HG03354 (cell line): ENCODE measurements at regions not wholly inside any gene's neighbourhood (a gene's known extent, or its start where the extent isn't known, plus 50 kb on each side); places are given as distances from the start of the nearest gene placed in this dataset.

Source experiments
- ATAC-seq: cut with Tn5 transposase; IDR thresholded peaks from one replicate; pipeline ENCODE4 v1.9.1; 2021; ENCODE audit warnings: mild to moderate bottlenecking; ENCODE audit not compliant: unreplicated experiment, poor library complexity, severe bottlenecking

DNA sequence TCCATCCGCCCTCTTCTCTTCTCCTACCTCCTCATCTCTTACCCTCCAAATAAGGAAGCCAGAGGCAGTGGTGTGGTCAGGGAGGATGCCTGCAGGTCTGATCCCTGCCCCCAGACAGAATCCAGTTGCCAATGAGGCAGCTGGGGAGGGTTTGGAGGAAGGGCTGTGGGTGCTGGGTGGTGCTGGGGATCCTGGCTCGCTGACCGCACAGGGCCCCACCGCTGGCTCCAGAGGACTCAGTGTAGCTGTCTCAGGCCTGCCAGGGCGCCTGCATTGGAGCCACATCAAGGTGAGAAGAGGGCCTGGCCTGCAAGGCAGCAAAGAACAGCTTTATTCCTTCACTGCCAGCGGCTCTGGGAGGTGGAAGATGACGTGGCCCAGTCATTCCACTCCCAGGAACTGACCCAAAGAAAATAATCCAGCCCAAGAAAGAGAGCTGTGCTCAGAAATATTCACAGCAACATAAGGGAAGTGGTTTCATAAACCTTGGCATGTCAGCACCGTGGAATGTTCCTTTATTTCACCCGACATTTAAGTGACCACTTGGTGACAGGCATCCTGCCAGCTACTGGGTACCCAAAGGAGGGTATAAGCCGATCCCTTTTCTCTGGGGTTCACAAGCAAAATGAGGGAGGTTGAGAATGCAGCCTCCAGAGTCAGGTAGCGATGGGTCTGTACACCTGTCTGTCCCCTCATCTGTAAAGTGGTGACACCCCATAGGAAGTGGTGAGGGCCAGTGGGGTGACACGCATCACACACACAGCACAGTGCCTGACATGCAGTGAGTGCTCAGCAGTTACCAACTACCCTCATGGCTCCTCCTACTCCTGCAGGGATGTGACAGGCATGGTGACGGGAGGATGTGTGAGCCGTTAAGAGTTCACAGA is 125.1 kb downstream of the SNX5 start:
- ATAC-seq: peak; percentile 63

DNA sequence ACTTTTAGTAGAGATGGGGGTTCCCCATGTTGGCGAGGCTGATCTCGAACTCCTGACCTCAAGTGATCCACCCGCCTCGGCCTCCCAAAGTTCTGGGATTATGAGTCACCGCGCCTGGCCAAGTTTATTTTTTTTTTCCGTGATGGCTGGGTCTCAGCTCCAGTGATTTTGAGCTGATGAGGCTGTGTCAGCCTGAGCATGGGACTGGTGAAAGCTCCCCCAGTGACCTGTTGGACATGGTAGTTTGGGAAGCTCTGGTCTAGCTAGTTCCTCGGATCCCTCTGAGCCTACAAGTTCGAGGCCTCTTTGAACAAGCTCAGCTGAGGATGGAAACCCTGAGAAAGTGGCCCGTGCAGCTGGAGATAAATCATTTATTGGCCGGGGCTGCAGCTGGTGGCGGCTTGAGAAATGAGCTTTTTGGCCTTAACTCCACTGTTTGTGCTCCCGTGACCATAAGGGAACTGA is 126.8 kb downstream of the SNX5 start:
- no peak for ATAC-seq

DNA sequence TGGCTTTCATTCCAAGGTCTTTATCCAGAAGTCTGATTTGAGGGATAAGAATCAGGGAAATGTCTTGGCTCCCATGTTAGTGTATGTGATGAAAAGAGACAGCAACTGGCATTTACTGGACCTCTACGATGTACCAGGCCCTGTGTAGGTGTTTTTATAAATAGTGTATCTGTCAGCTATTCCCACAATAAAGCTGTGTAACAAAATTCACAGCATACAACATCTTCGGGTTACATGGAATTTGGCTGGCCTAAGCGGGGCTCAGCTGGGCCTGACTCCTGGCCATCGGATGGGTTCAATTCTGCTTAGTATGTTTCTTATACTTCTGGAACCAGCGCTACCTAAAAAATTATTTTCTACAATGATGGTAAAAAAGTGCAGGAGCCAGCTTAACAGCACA is 128.2 kb downstream of the SNX5 start:
- no peak for ATAC-seq

DNA sequence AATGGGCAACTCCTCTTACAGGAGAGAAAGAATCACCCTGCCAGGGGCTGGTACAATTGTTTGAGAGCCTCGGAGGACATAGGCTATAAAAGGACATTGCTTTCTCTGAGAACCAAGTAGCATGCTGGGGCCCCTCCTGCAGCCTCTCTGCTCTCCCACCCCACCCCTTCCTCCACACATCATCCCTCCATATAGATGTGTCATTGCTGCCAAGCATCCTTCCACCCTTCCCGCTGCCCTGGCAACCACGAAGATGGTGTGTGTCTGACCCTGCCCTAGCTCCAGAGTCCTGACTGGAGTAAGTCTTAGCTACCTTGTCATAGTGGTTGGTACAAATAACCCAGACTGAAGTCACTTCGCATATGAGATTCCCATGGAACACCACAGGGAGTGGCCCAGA is 129.7 kb downstream of the SNX5 start:
- ATAC-seq: no peak

DNA sequence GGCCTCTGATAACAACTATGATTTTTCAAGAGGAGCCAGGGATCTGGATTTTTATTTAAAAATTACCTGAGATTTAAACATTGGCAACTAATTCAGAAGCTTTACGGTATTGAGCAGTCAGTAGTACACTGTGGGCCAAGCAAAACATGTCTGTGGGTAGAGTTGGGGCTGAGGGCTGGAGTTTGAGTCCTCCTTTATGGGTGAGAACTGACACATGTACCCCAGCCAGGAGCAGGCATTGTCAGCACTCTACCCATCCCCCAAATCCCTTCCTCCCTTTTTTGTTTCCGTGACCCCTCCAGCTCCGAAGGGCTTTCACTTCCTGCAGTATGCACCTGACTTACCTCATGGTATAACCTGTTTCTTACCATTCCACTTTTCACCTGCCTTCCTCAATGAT is 131.4 kb downstream of the SNX5 start:
- ATAC-seq: no peak

- no peak for ATAC-seq
These were observed 132.2 kb downstream of the SNX5 start for GRCh38 chr20:17836303-17836861.

DNA sequence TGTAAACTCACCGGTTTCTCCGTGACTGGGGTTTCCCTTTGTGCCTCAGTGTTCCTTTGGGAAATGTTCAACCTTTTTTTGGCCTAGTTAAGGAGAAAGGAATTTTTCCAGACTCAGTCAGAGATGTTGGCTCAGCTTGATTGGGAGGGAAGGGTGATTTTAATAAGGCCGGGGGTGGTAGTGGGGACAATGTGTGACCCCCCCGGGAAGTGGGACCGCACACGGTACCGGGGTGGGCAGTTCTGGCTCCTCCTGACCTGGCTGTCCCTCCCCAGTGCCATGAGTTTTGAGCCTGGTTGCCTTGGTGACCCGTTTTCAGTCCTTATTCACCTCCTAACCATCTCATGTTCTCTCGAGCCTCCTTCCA is 132.7 kb downstream of the SNX5 start:
- no peak for ATAC-seq

DNA sequence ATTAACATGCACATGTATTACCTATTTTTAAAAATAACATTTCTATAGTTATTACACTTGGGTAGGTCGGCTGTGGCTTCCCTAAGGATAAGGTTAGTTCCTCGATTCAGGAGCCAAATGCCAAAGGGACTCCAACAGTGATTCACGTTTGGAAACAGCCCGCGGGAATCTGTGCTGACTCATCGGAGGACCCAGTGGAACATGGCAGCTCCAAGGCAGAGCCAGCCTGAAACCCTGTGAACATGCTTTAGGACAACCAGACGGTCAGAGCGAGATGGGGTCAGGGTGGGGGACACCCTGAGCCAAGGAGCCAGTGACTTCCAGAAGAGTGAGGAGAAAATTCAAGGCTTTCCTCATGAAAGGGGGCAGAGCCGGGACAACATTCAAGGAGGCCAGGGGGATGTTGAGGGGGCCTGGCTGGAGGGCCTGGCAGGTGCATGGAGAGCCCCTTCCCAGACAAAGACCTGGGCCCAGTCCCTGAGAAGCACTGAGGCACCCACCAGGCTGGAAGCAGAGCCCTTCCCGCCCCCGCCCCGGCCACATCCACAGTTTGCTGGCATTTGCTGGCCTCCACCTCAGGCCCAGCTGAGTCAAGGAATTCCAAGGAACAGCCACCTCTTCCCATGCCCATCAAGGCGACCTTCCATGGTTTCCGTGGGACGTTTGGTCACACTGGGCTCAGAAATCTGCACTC is 133.2 kb downstream of the SNX5 start:
- ATAC-seq: no peak

DNA sequence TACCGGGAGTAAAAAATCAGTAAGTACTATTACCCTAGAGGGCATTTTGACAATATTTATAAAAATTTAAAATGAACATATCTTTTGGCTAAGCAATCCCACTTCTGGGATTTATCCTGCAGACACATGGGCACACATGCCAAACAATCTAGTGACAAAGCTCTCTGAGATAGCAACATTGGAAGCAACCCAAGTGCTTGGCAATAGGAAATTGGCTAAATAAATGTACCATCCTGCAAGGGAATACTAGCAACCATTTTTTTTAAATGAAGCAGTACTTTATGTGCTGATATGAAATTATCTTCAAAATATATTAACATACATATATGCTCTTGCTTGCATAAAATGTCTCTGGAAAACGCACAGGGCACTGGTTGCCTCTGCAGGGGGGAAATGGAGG is 133.8 kb downstream of the SNX5 start:
- no peak for ATAC-seq

GRCh38 chr20:17833036-17833674 is 133.4 kb downstream of the BANF2 start:
- no peak for ATAC-seq

- no peak for ATAC-seq
These were observed 132.6 kb downstream of the BANF2 start for GRCh38 chr20:17832236-17832915.

- no peak for ATAC-seq
These were observed 128.9 kb downstream of the BANF2 start for GRCh38 chr20:17828598-17829144.

DNA sequence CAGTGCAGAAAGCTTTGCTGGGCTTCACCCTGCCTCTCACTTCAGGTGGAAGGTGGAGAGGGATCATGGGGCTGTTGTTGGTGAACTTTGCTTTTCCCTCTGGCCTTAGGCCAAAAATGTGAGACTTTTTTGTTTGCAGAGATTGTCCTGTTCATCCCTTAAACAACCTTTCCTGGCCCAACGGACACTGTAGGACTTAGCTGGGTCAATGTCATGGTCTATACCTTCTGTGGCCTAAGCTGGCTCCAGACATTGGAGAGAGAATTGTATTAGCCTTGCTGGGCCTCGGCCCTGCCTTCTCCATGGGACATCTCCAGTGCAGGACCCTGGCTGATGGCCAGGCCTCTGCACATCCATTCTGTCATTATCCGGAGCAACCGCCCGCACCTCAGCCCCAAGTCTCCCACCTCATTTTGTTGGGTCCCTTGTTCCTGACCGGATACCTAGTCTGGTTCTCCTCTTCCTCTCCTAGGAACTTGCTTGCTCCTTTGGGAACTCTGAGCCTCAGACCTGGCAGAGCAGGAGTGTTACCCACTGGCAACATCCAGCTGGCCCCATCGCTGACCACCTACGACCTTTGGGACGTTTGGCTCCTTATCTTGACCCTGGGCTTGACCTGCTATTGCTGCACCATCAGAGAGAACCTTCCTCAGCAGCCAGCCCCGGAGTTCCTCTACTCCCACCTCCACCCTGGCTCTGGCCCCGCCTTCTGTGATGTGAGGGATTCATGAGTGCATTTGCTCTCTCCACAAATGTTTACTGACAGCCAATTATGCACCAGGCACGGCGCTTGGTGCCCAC is 128.2 kb downstream of the BANF2 start:
- no peak for ATAC-seq

DNA sequence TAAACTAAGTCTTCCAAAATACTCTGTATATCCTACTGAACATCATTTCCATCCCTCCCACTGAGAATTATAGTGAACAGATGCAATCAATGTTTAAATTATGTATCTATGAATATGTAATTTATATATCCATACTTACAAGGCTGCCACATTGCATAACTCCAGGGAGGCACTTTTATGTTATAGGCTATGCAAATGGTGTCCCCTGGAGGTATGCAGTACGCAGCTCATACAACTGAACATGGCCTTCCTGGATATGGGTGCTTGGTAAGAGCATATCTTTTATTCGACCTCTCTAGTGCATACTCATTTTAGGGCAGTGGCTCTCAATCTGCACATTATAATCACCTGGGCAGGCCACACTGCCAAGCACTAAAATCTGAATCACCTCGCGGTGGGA is 127.3 kb downstream of the BANF2 start:
- ATAC-seq: no peak

- ATAC-seq: peak; percentile 93
These were observed 126.4 kb downstream of the BANF2 start for GRCh38 chr20:17825960-17826843.

GRCh38 chr20:17825252-17825959 is 125.6 kb downstream of the BANF2 start:
- ATAC-seq: no peak

DNA sequence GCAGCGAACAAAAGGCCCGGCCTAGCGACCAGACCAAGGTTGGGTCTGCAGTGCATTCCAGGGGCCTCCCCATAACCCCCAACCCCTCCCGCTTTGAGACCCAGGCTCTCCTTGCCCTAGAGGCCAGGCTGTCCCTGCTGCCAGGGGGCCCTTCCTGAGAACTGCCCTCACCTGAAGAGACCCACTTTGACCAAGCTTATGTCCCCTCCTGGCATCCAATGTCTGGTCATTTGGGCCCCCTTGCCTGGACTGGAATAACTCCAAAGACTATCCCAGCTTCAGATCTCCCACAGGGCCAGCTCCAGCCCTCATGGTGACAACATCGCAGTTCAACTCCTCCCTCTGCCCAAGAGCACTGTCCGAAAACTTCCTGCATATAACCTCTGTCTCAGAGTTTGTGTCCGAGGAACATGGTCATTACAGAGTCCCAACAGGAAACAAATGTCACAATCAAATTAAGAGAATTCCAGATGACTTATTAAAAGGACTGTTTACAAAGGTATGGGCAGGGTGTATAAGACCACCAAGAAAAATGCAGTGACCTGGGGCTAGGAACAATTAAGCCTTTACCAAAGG is 125.0 kb downstream of the BANF2 start:
- no peak for ATAC-seq
